Tibial artery (tissue), 4 donors: ENCODE measurements at regions not wholly inside any gene's neighbourhood (a gene's known extent, or its start where the extent isn't known, plus 50 kb on each side); places are given as distances from the start of the nearest gene placed in this dataset.

Experiments
- DNase-seq, 2 donors: peaks; one replicate each; pipeline ENCODE4 v3.0.0-alpha.2; 2019
- H3K27ac ChIP-seq, 2 donors: fragments of 200-600 bp; sonication (generic) in 1 of 2; 1 replicate in 1 of 2; 2 replicates in 1 of 2; pipeline ENCODE4 v1.5.1; 2018 to 2019; ENCODE audit warnings: mild to moderate bottlenecking in 1 of 2
- H3K27me3 ChIP-seq, 2 donors: fragments of 200-600 bp; sonication (generic) in 1 of 2; one replicate each; pipeline versions ENCODE4 v1.5.1 to v1.6.0; 2016 to 2019
- H3K36me3 ChIP-seq, 3 donors: fragments of 200-600 bp; sonication (generic) in 2 of 3; one replicate each; pipeline ENCODE4 v1.5.1; 2016 to 2019; ENCODE audit warnings: mild to moderate bottlenecking in 2 of 3
- H3K4me1 ChIP-seq, 4 donors: fragments of 200-600 bp; sonication (generic) in 2 of 4; 1 replicate in 3 of 4; 2 replicates in 1 of 4; pipeline ENCODE4 v1.5.1; 2016 to 2019
- H3K4me3 ChIP-seq, 2 donors: fragments of 200-600 bp; sonication (generic) in 1 of 2; 1 replicate in 1 of 2; 2 replicates in 1 of 2; pipeline ENCODE4 v1.5.1; 2018 to 2019; ENCODE audit warnings: mild to moderate bottlenecking in 2 of 2
- H3K9me3 ChIP-seq, 3 donors: fragments of 200-600 bp; sonication (generic) in 1 of 3; one replicate each; pipeline ENCODE4 v1.5.1; 2016 to 2019
- CTCF ChIP-seq, 2 experiments: fragments of 200-600 bp in 1 of 2; fragments of 450-650 bp in 1 of 2; IDR thresholded peaks; one replicate each; pipeline ENCODE4 v1.5.1; 2017 to 2019; ENCODE audit warnings: antibody characterized with exemption in 2 of 2, mild to moderate bottlenecking in 1 of 2, moderate library complexity in 1 of 2
- intact Hi-C: fragments of 100-400 bp; cut with DNase I; formaldehyde crosslinking; loops from one replicate; pipeline ENCODE4 v1.15.0; 2023; ENCODE audit warnings: low total_unique reads

DNA sequence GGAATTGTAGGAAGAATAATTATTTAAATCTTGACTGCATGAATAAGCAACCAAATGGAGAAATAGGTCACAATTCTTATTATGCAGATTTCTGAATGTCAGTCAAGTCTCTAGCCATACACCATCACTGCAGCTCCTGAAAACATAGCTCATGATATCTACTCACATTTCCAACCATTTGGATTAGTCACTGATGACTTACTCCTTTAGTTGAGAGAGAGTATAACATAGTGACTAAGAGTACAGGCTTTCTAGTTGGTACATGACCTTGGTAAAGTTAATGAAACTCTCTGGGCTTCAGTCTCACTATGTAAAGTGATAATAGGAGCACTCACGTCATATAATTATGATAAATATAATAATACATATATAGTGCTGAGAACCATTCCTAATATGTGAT lies 265.2 kb downstream of the KCNA4 start:
- intact Hi-C loops = no loop called here
- no peaks in the 10 kb centered on the region for H3K27me3 ChIP-seq
- peaks cover 0 to 3% (median 0%) of the 10 kb centered on the region in 3 donors for H3K9me3 ChIP-seq
- no peak for TF ChIP-seq CTCF (IDR thresholded peaks at IDR 0.05)
- no peaks in the 10 kb centered on the region for H3K4me1 ChIP-seq
- H3K36me3 ChIP-seq = no peaks in the 10 kb centered on the region
- no peak for DNase-seq
- no peak overlapping the region for H3K4me3 ChIP-seq
- H3K27ac ChIP-seq = no peak overlapping the region

- no peak overlapping the region for H3K4me3 ChIP-seq
- no peaks in the 10 kb centered on the region for H3K27me3 ChIP-seq
- no peaks in the 10 kb centered on the region for H3K36me3 ChIP-seq
- no peaks in the 10 kb centered on the region for H3K9me3 ChIP-seq
- intact Hi-C loops = no loop called here
- DNase-seq = no peak
- H3K4me1 ChIP-seq = no peaks in the 10 kb centered on the region
- no peak for TF ChIP-seq CTCF (IDR thresholded peaks at IDR 0.05)
- no peak overlapping the region for H3K27ac ChIP-seq
These were observed 266.4 kb downstream of the KCNA4 start for GRCh38 chr11:29750392-29750791.

- DNase-seq = no peak
- no peak for TF ChIP-seq CTCF (IDR thresholded peaks at IDR 0.05)
- intact Hi-C loops = no loop called here
- Histone ChIP-seq H3K27ac (no peak overlapping the region), H3K27me3 (no peaks in the 10 kb centered on the region), H3K4me3 (no peak overlapping the region), H3K4me1 (no peaks in the 10 kb centered on the region), H3K36me3 (no peaks in the 10 kb centered on the region), H3K9me3 (no peaks in the 10 kb centered on the region)
These were observed 282.5 kb downstream of the KCNA4 start for GRCh38 chr11:29734287-29734686.

GRCh38 chr11:29713831-29714320 lies 303.0 kb downstream of the KCNA4 start:
- H3K27me3 ChIP-seq = no peaks in the 10 kb centered on the region
- intact Hi-C loops = no loop called here
- H3K36me3 ChIP-seq = no peaks in the 10 kb centered on the region
- no peaks in the 10 kb centered on the region for H3K9me3 ChIP-seq
- no peak overlapping the region for H3K27ac ChIP-seq
- no peak for DNase-seq
- H3K4me3 ChIP-seq = no peak overlapping the region
- no peak for TF ChIP-seq CTCF (IDR thresholded peaks at IDR 0.05)
- H3K4me1 ChIP-seq = no peaks in the 10 kb centered on the region

DNA sequence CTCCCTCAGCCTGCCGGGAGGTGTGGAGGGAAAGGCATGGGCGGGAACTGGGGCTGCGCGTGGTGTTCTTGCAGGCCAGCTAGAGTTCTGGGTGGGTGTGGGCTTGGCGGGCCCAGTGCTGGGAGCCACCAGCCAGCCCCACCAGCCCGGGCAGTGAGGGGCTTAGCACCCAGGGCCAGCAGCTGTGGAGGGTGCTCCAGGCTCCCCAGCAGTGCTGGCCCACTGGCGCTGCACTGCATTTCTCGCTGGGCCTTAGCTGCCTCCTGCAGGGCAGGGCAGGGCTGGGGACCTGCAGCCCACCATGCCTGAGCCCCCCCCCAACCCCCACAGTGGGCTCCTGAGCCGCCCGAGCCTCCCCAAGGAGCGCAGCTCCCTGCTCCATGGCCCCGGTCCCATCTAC lies 304.2 kb downstream of the KCNA4 start:
- Histone ChIP-seq H3K27ac (no peak overlapping the region), H3K4me1 (no peaks in the 10 kb centered on the region), H3K9me3 (no peaks in the 10 kb centered on the region), H3K4me3 (no peak overlapping the region), H3K36me3 (no peaks in the 10 kb centered on the region), H3K27me3 (no peaks in the 10 kb centered on the region)
- DNase-seq = no peak
- intact Hi-C loops = no loop called here
- TF ChIP-seq CTCF (IDR thresholded peaks at IDR 0.05) = no peak

- H3K36me3 ChIP-seq = no peaks in the 10 kb centered on the region
- intact Hi-C loops = no loop called here
- no peak overlapping the region for H3K4me3 ChIP-seq
- no peak overlapping the region for H3K27ac ChIP-seq
- H3K4me1 ChIP-seq = no peaks in the 10 kb centered on the region
- no peak for DNase-seq
- H3K27me3 ChIP-seq = no peaks in the 10 kb centered on the region
- H3K9me3 ChIP-seq = no peaks in the 10 kb centered on the region
- TF ChIP-seq CTCF (IDR thresholded peaks at IDR 0.05) = no peak
These were observed 308.9 kb downstream of the KCNA4 start for GRCh38 chr11:29707924-29708323.
